GM10266 (cell line): ENCODE measurements at regions not wholly inside any gene's neighbourhood (a gene's known extent, or its start where the extent isn't known, plus 50 kb on each side); places are given as distances from the start of the nearest gene placed in this dataset.

ENCODE experiments used
- DNase-seq: peaks from one replicate; pipeline ENCODE4 v3.0.0; 2012; ENCODE audit errors: extremely low spot score
- CTCF ChIP-seq: IDR thresholded peaks from 2 replicates; pipeline ENCODE4 v1.5.1; 2012; ENCODE audit warnings: mild to moderate bottlenecking, low read depth; ENCODE audit not compliant: control insufficient read depth, insufficient read depth; ENCODE audit errors: missing control alignments

GRCh38 chr18:68436485-68436884 lies 278.4 kb downstream of the TMX3 start:
- DNase-seq, result no peak
- no peak for TF ChIP-seq CTCF

- no peak for TF ChIP-seq CTCF
Observed at GRCh38 chr18:68435581-68435980, 279.3 kb downstream of the TMX3 start.

GRCh38 chr18:68431922-68432198 lies 283.0 kb downstream of the TMX3 start:
- no peak for DNase-seq

More at GRCh38 chr18:68435581-68435980, 279.3 kb downstream of the TMX3 start:
- DNase-seq, result no peak

GRCh38 chr18:68431111-68431921 lies 283.6 kb downstream of the TMX3 start:
- no peak for TF ChIP-seq CTCF

More at GRCh38 chr18:68431922-68432198, 283.0 kb downstream of the TMX3 start:
- TF ChIP-seq CTCF, result no peak

GRCh38 chr18:68429841-68430240 lies 285.1 kb downstream of the TMX3 start:
- DNase-seq, result no peak
- TF ChIP-seq CTCF, result no peak

More at GRCh38 chr18:68431111-68431921, 283.6 kb downstream of the TMX3 start:
- no peak for DNase-seq

- DNase-seq, result no peak
- TF ChIP-seq CTCF, result no peak
Observed at GRCh38 chr18:68429111-68429510, 285.8 kb downstream of the TMX3 start.

- no peak for DNase-seq
- TF ChIP-seq CTCF, result no peak
Observed at GRCh38 chr18:68428661-68429060, 286.2 kb downstream of the TMX3 start.
